Skeletal muscle cell (primary cell): ENCODE measurements at regions not wholly inside any gene's neighbourhood (a gene's known extent, or its start where the extent isn't known, plus 50 kb on each side); places are given as distances from the start of the nearest gene placed in this dataset.

ENCODE experiments used
- DNase-seq: peaks from one replicate; pipeline ENCODE4 v3.0.0-alpha.2; 2010; ENCODE audit warnings: low read depth
- H3K4me3 ChIP-seq: 2 replicates; pipeline ENCODE4 v1.5.1; 2011; ENCODE audit warnings: low read depth, mild to moderate bottlenecking, control low read depth, low read length, moderate library complexity

- no peak for DNase-seq
- no peak overlapping the region for H3K4me3 ChIP-seq
Observed at GRCh38 chr7:84605301-84605700, 410.7 kb upstream of the SEMA3A start.

- no peak for DNase-seq
- H3K4me3 ChIP-seq = no peak overlapping the region
Observed at GRCh38 chr7:84603545-84603944, 409.0 kb upstream of the SEMA3A start.

GRCh38 chr7:84595026-84595425 is 400.4 kb upstream of the SEMA3A start:
- no peak for DNase-seq
- H3K4me3 ChIP-seq = no peak overlapping the region

GRCh38 chr7:84591897-84592296 is 397.3 kb upstream of the SEMA3A start:
- no peak overlapping the region for H3K4me3 ChIP-seq
- no peak for DNase-seq

- no peak overlapping the region for H3K4me3 ChIP-seq
Observed at GRCh38 chr7:84589012-84589411, 394.4 kb upstream of the SEMA3A start.

GRCh38 chr7:84583331-84583730 is 388.7 kb upstream of the SEMA3A start:
- no peak overlapping the region for H3K4me3 ChIP-seq
- no peak for DNase-seq

More at GRCh38 chr7:84589012-84589411, 394.4 kb upstream of the SEMA3A start:
- no peak for DNase-seq

- DNase-seq = no peak
- H3K4me3 ChIP-seq = no peak overlapping the region
Observed at GRCh38 chr7:84582747-84583146, 388.2 kb upstream of the SEMA3A start.

- no peak for DNase-seq
- no peak overlapping the region for H3K4me3 ChIP-seq
Observed at GRCh38 chr7:84578825-84579224, 384.2 kb upstream of the SEMA3A start.

GRCh38 chr7:84568781-84569180 is 374.2 kb upstream of the SEMA3A start:
- DNase-seq = no peak
- no peak overlapping the region for H3K4me3 ChIP-seq

GRCh38 chr7:84565345-84566074 is 370.9 kb upstream of the SEMA3A start:
- H3K4me3 ChIP-seq = no peak overlapping the region
- DNase-seq = no peak

- no peak for DNase-seq
- H3K4me3 ChIP-seq = no peak overlapping the region
Observed at GRCh38 chr7:84553711-84554110, 359.1 kb upstream of the SEMA3A start.

- H3K4me3 ChIP-seq = no peak overlapping the region
- DNase-seq = no peak
Observed at GRCh38 chr7:84549409-84549808, 354.8 kb upstream of the SEMA3A start.

- no peak overlapping the region for H3K4me3 ChIP-seq
- no peak for DNase-seq
Observed at GRCh38 chr7:84548366-84549365, 354.1 kb upstream of the SEMA3A start.

- no peak for DNase-seq
- H3K4me3 ChIP-seq = no peak overlapping the region
Observed at GRCh38 chr7:84547331-84547730, 352.7 kb upstream of the SEMA3A start.

GRCh38 chr7:84546403-84546802 is 351.8 kb upstream of the SEMA3A start:
- no peak for DNase-seq
- H3K4me3 ChIP-seq = no peak overlapping the region

- DNase-seq = no peak
Observed at GRCh38 chr7:84538268-84538667, 343.7 kb upstream of the SEMA3A start.

GRCh38 chr7:84536271-84536870 is 341.8 kb upstream of the SEMA3A start:
- H3K4me3 ChIP-seq = no peak overlapping the region
- no peak for DNase-seq

More at GRCh38 chr7:84538268-84538667, 343.7 kb upstream of the SEMA3A start:
- H3K4me3 ChIP-seq = no peak overlapping the region

- no peak overlapping the region for H3K4me3 ChIP-seq
- no peak for DNase-seq
Observed at GRCh38 chr7:84535580-84536270, 341.1 kb upstream of the SEMA3A start.

- no peak for DNase-seq
Observed at GRCh38 chr7:84533182-84533581, 338.6 kb upstream of the SEMA3A start.

More at GRCh38 chr7:84533182-84533581, 338.6 kb upstream of the SEMA3A start:
- no peak overlapping the region for H3K4me3 ChIP-seq
